GM18517 (cell line): ENCODE measurements at regions not wholly inside any gene's neighbourhood (a gene's known extent, or its start where the extent isn't known, plus 50 kb on each side); places are given as distances from the start of the nearest gene placed in this dataset.
"Not testable (repeated sequence)": the region's sequence is repeated elsewhere in the genome, so short reads cannot be mapped to it uniquely, and the experiment has no call there.

ENCODE experiments used
- ATAC-seq: cut with Tn5 transposase; IDR thresholded peaks from one replicate; pipeline ENCODE4 v1.9.1; 2021; ENCODE audit warnings: mild to moderate bottlenecking, moderate library complexity; ENCODE audit not compliant: unreplicated experiment

- ATAC-seq, result no peak
Observed at GRCh38 chr9:100794738-100795269, 216.9 kb downstream of the CAVIN4 start.

GRCh38 chr9:100803956-100804355 is 224.6 kb upstream of the PLPPR1 start:
- ATAC-seq, result no peak

GRCh38 chr9:100811643-100812042 is 216.9 kb upstream of the PLPPR1 start:
- ATAC-seq, result no peak

GRCh38 chr9:100813871-100814270 is 214.7 kb upstream of the PLPPR1 start:
- no peak for ATAC-seq

GRCh38 chr9:100819980-100820379 is 208.5 kb upstream of the PLPPR1 start:
- ATAC-seq, result no peak

GRCh38 chr9:100833035-100833434 is 195.5 kb upstream of the PLPPR1 start:
- ATAC-seq, result not testable (repeated sequence)

- ATAC-seq, result no peak
Observed at GRCh38 chr9:100838857-100839256, 189.7 kb upstream of the PLPPR1 start.

- ATAC-seq, result no peak
Observed at GRCh38 chr9:100848726-100849125, 179.8 kb upstream of the PLPPR1 start.

- ATAC-seq, result no peak
Observed at GRCh38 chr9:100852088-100852487, 176.4 kb upstream of the PLPPR1 start.

GRCh38 chr9:100856238-100856637 is 172.3 kb upstream of the PLPPR1 start:
- no peak for ATAC-seq

- no peak for ATAC-seq
Observed at GRCh38 chr9:100865111-100865510, 163.4 kb upstream of the PLPPR1 start.

- ATAC-seq, result no peak
Observed at GRCh38 chr9:100865648-100866047, 162.9 kb upstream of the PLPPR1 start.

GRCh38 chr9:100869326-100869725 is 159.2 kb upstream of the PLPPR1 start:
- no peak for ATAC-seq

- ATAC-seq, result no peak
Observed at GRCh38 chr9:100879884-100880283, 148.6 kb upstream of the PLPPR1 start.

GRCh38 chr9:100880284-100880683 is 148.2 kb upstream of the PLPPR1 start:
- ATAC-seq, result no peak

- no peak for ATAC-seq
Observed at GRCh38 chr9:100884518-100884917, 144.0 kb upstream of the PLPPR1 start.

- no peak for ATAC-seq
Observed at GRCh38 chr9:100890321-100890720, 138.2 kb upstream of the PLPPR1 start.

GRCh38 chr9:100911273-100911672 is 117.3 kb upstream of the PLPPR1 start:
- no peak for ATAC-seq

GRCh38 chr9:100913257-100913656 is 115.3 kb upstream of the PLPPR1 start:
- no peak for ATAC-seq

GRCh38 chr9:100914266-100914665 is 114.3 kb upstream of the PLPPR1 start:
- no peak for ATAC-seq

- no peak for ATAC-seq
Observed at GRCh38 chr9:100919506-100919905, 109.0 kb upstream of the PLPPR1 start.

- no peak for ATAC-seq
Observed at GRCh38 chr9:100926366-100926765, 102.2 kb upstream of the PLPPR1 start.

GRCh38 chr9:100927763-100928162 is 100.8 kb upstream of the PLPPR1 start:
- ATAC-seq, result no peak
